HepG2 (cell line): ENCODE measurements at regions not wholly inside any gene's neighbourhood (a gene's known extent, or its start where the extent isn't known, plus 50 kb on each side); places are given as distances from the start of the nearest gene placed in this dataset.

Experiments
- ATAC-seq: fragments of 200-7000 bp; cut with Tn5 transposase; 3 replicates; pipeline ENCODE4 v1.9.1; 2020; ENCODE audit warnings: mild to moderate bottlenecking, moderate library complexity
- BruUV-seq: library from RNA; stranded (reverse); fragments of 400-500 nt; replicated peaks from 2 replicates; lab custom pipeline; 2021; lab: Mats Ljungman, UMichigan
- CTCF ChIA-PET: fragments of 300-600 bp; formaldehyde crosslinking; extraction: SDS; loops from one replicate; lab custom pipeline; 2021; ENCODE audit warnings: low total read pairs, inconsistent platforms, low intra/inter-chr PET ratio; lab: Yijun Ruan, JAX
- POLR2A ChIA-PET: fragments of 350-600 bp; sonication (Branson Sonifier 250); formaldehyde crosslinking; loops from one replicate; lab custom pipeline; 2020; ENCODE audit warnings: antibody characterized with exemption, inconsistent platforms; lab: Yijun Ruan, JAX
- DNase-seq: peaks from one replicate; pipeline ENCODE4 v3.0.0-alpha.2; 2015; ENCODE audit warnings: low spot score
- FAIRE-seq: peaks from 3 replicates; lab custom pipeline; 2011; peaks lifted over from hg19 to GRCh38; lab: Jason Lieb, UNC
- H2AFZ ChIP-seq: one replicate; pipeline ENCODE4 v1.6.1; 2011; ENCODE audit warnings: low read length, inconsistent platforms
- H3K27ac ChIP-seq: fragments of 300-600 bp; 3 replicates; pipeline ENCODE4 v1.8.0; 2011; ENCODE audit warnings: mixed run types, mild to moderate bottlenecking, mixed read lengths, low read length, inconsistent platforms; ENCODE audit not compliant: insufficient read depth; ENCODE audit errors: extremely low read length
- H3K27me3 ChIP-seq, 2 experiments: fragments of 200-600 bp in 1 of 2; 2 replicates in 1 of 2; 3 replicates in 1 of 2; pipeline versions ENCODE4 v1.6.0 to v1.8.0; 2011; ENCODE audit warnings: low read length in 2 of 2, mild to moderate bottlenecking in 2 of 2, moderate library complexity in 2 of 2, inconsistent platforms in 1 of 2; ENCODE audit not compliant: insufficient read depth in 2 of 2, control insufficient read depth in 1 of 2
- H3K36me3 ChIP-seq, 2 experiments: fragments of 200-600 bp in 1 of 2; replicated peaks in 1 of 2; 2 replicates in 1 of 2; 3 replicates in 1 of 2; pipeline versions ENCODE4 v1.5.1 to v1.8.0; 2011; ENCODE audit warnings: low read length in 2 of 2, inconsistent platforms in 1 of 2; ENCODE audit not compliant: insufficient read depth in 2 of 2, control insufficient read depth in 1 of 2
- H3K4me1 ChIP-seq: 2 replicates; pipeline ENCODE4 v1.5.1; 2012; ENCODE audit warnings: low read length, inconsistent platforms; ENCODE audit not compliant: insufficient read depth
- H3K4me2 ChIP-seq: 2 replicates; pipeline ENCODE4 v1.6.0; 2011; ENCODE audit warnings: low read depth, low read length, inconsistent platforms
- H3K4me3 ChIP-seq, 3 experiments: fragments of 200-600 bp in 1 of 3; sonication (generic), shearing (Covaris generic) in 1 of 3; replicated peaks in 1 of 3; 2 replicates each; pipeline ENCODE4 v1.5.1; 2011 to 2016; ENCODE audit warnings: low read length in 3 of 3, inconsistent platforms in 2 of 3, low read depth in 2 of 3, mild to moderate bottlenecking in 2 of 3, control low read depth in 1 of 3, mixed read lengths in 1 of 3; ENCODE audit not compliant: insufficient read depth in 1 of 3
- H3K79me2 ChIP-seq: one replicate; pipeline ENCODE4 v1.6.1; 2011; ENCODE audit warnings: low read length, inconsistent platforms; ENCODE audit not compliant: insufficient read depth
- H3K9ac ChIP-seq: 2 replicates; pipeline ENCODE4 v1.6.0; 2011; ENCODE audit warnings: mild to moderate bottlenecking, low read depth, low read length, inconsistent platforms; ENCODE audit not compliant: insufficient read depth
- H3K9me3 ChIP-seq: 2 replicates; pipeline ENCODE4 v1.5.1; 2012; ENCODE audit warnings: mild to moderate bottlenecking, low read length
- H4K20me1 ChIP-seq: 2 replicates; pipeline ENCODE4 v1.6.0; 2011; ENCODE audit warnings: inconsistent platforms, mild to moderate bottlenecking, low read length, moderate library complexity; ENCODE audit not compliant: insufficient read depth
- FOXC1 ChIP-seq: sonication (generic); formaldehyde crosslinking; IDR thresholded peaks from 2 replicates; pipeline ENCODE4 v1.8.0; 2022; ENCODE audit warnings: mild to moderate bottlenecking, missing genetic modification reagents, borderline replicate concordance
- NKX3-1 ChIP-seq: sonication (generic); formaldehyde crosslinking; IDR thresholded peaks from 2 replicates; pipeline ENCODE4 v1.5.0; 2020; ENCODE audit warnings: missing genetic modification reagents
- TCF7 ChIP-seq: sonication (generic); IDR thresholded peaks from 2 replicates; pipeline ENCODE4 v1.6.1; 2016; ENCODE audit warnings: antibody characterized with exemption, low read depth
- WGBS: methylation state at CpG from one replicate; pipeline ENCODE4 v1.1.6; 2017; ENCODE audit warnings: low lambda C conversion rate; 5-methylcytosine and 5-hydroxymethylcytosine counted together
- in situ Hi-C: cut with HindIII; loops from 2 replicates; pipeline ENCODE4 v1.10.0; 2017; ENCODE audit warnings: low pct_unique_long_range_greater_than_20kb; ENCODE audit not compliant: extremely low pct_ligation_motif_present
- intact Hi-C: fragments of 100-400 bp; cut with micrococcal nuclease; formaldehyde crosslinking; loops from one replicate; pipeline ENCODE4 v1.10.0; 2022; ENCODE audit not compliant: unreplicated experiment
- TF ChIP-seq, protein P1 (sequence below), 2 experiments: IDR thresholded peaks; 2 replicates each; pipeline ENCODE4 v1.6.1; 2011 to 2012; ENCODE audit warnings: low read length in 2 of 2, borderline replicate concordance in 1 of 2, low read depth in 1 of 2, mild to moderate bottlenecking in 1 of 2, moderate library complexity in 1 of 2

DNA sequence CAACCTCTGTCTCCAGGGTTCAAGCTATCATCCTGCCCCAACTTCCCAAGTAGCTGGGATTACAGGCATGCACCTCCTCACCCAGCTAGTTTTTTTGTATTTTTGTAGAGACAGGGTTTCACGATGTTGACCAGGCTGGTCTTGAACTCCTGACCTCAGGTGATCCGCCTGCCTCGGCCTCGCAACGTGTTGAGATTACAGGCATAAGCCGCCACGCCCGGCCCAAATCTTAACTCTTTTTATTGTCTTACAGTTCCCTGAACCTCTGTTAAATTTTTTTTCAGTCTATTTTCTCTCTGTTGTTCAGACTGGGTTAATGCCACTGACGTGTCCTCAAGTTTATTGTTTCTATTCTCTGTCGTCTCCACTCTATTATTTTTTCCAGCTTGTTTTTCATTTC is 115.8 kb upstream of the UBE3A start:
- no peaks in the 10 kb centered on the region for H3K27me3 ChIP-seq
- H3K9me3 ChIP-seq: peaks cover 5% of the 10 kb centered on the region
- H3K4me2 ChIP-seq: no peak overlapping the region
- H3K36me3 ChIP-seq: no peaks in the 10 kb centered on the region
- H3K4me3 ChIP-seq: no peak overlapping the region
- intact Hi-C loops (no loop called here), in situ Hi-C loops (no loop called here)
- ChIA-PET CTCF (no interaction called here), POLR2A (no interaction called here)
- H3K9ac ChIP-seq: no peak overlapping the region
- no peak for FAIRE-seq
- no peak for ATAC-seq
- no peak overlapping the region for H3K27ac ChIP-seq
- H3K79me2 ChIP-seq: no peaks in the 10 kb centered on the region
- no peaks in the 10 kb centered on the region for H3K4me1 ChIP-seq
- no peak overlapping the region for H2AFZ ChIP-seq
- no peak for TF ChIP-seq FOXC1 (CRISPR knock-in tag)
- no peak for TF ChIP-seq TCF7
- TF ChIP-seq, protein P1, sequence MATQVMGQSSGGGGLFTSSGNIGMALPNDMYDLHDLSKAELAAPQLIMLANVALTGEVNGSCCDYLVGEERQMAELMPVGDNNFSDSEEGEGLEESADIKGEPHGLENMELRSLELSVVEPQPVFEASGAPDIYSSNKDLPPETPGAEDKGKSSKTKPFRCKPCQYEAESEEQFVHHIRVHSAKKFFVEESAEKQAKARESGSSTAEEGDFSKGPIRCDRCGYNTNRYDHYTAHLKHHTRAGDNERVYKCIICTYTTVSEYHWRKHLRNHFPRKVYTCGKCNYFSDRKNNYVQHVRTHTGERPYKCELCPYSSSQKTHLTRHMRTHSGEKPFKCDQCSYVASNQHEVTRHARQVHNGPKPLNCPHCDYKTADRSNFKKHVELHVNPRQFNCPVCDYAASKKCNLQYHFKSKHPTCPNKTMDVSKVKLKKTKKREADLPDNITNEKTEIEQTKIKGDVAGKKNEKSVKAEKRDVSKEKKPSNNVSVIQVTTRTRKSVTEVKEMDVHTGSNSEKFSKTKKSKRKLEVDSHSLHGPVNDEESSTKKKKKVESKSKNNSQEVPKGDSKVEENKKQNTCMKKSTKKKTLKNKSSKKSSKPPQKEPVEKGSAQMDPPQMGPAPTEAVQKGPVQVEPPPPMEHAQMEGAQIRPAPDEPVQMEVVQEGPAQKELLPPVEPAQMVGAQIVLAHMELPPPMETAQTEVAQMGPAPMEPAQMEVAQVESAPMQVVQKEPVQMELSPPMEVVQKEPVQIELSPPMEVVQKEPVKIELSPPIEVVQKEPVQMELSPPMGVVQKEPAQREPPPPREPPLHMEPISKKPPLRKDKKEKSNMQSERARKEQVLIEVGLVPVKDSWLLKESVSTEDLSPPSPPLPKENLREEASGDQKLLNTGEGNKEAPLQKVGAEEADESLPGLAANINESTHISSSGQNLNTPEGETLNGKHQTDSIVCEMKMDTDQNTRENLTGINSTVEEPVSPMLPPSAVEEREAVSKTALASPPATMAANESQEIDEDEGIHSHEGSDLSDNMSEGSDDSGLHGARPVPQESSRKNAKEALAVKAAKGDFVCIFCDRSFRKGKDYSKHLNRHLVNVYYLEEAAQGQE (IDR thresholded peaks at IDR 0.05; ENCODE audit: borderline replicate concordance in 1 of 2, low read depth in 1 of 2, low read length in 2 of 2): no peak
- H4K20me1 ChIP-seq: no peaks in the 10 kb centered on the region
- BruUV-seq: no TSS peak
- WGBS: 23% methylated on average over 10 of the region's 10 CpGs
- DNase-seq: no peak

DNA sequence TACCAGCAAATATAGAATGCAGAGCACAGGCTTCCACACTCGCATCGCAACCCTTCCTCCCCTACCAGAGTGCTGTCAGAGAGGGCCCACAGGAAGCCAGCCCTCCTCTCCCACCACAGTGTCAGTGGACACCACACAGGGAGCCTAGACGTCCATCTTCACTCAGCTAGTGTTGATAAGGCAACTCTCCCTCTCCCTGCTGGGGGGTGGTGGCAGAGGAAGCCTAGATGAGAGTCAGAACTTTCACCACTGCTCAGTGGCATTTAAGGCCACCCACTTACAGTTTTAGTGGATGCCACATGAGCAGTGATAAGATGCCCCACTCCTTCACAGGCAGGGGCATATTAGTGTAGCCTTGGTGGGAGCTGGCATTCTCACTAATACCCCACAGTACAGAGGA is 109.8 kb upstream of the UBE3A start:
- WGBS: 0% methylated on average over 2 of the region's 3 CpGs
- no peak overlapping the region for H3K4me2 ChIP-seq
- FAIRE-seq: no peak

More for the DNA sequence above, 109.8 kb upstream of the UBE3A start:
- intact Hi-C loops (no loop called here), in situ Hi-C loops (no loop called here)
- ATAC-seq: no peak
- no peaks in the 10 kb centered on the region for H3K4me1 ChIP-seq
- DNase-seq: no peak
- H2AFZ ChIP-seq: no peak overlapping the region
- H3K27ac ChIP-seq: no peak overlapping the region
- POLR2A ChIA-PET: no interaction called here
- H3K4me3 ChIP-seq: no peak overlapping the region
- no TSS peak for BruUV-seq
- TF ChIP-seq NKX3-1 (CRISPR knock-in tag): no peak
- CTCF ChIA-PET: no interaction called here
- H4K20me1 ChIP-seq: no peaks in the 10 kb centered on the region
- no peaks in the 10 kb centered on the region for H3K9me3 ChIP-seq
- H3K9ac ChIP-seq: no peak overlapping the region
- H3K27me3 ChIP-seq: no peaks in the 10 kb centered on the region
- no peaks in the 10 kb centered on the region for H3K79me2 ChIP-seq
- no peaks in the 10 kb centered on the region for H3K36me3 ChIP-seq
